Cardiac muscle cell (in vitro differentiated cells and primary cell): ENCODE measurements at regions not wholly inside any gene's neighbourhood (a gene's known extent, or its start where the extent isn't known, plus 50 kb on each side); places are given as distances from the start of the nearest gene placed in this dataset.
"Not testable (repeated sequence)": the region's sequence is repeated elsewhere in the genome, so short reads cannot be mapped to it uniquely, and the experiment has no call there.

ENCODE experiments used
- DNase-seq, 2 donors: peaks; one replicate each; pipeline versions ENCODE4 v3.0.0 to v3.0.0-alpha.2; 2010 to 2017; ENCODE audit warnings: low read depth in 1 of 2, low spot score in 1 of 2
- H3K27ac ChIP-seq: fragments of 200-600 bp; sonication (generic); 2 replicates; pipeline ENCODE4 v1.5.1; 2016
- H3K27me3 ChIP-seq: fragments of 200-600 bp; sonication (generic); 2 replicates; pipeline ENCODE4 v1.6.0; 2016; ENCODE audit warnings: control low read depth
- H3K36me3 ChIP-seq: fragments of 200-600 bp; sonication (generic); 2 replicates; pipeline ENCODE4 v1.5.1; 2016; ENCODE audit warnings: control low read depth
- H3K4me1 ChIP-seq: fragments of 200-600 bp; sonication (generic); 2 replicates; pipeline ENCODE4 v1.8.1; 2017; ENCODE audit warnings: low read depth, mild to moderate bottlenecking, mixed run types
- H3K4me3 ChIP-seq: fragments of 200-600 bp; sonication (generic); 2 replicates; pipeline ENCODE4 v1.5.1; 2016; ENCODE audit warnings: mild to moderate bottlenecking
- H3K9me3 ChIP-seq: fragments of 200-600 bp; sonication (generic); 2 replicates; pipeline ENCODE4 v1.5.1; 2017; ENCODE audit warnings: low read depth, mild to moderate bottlenecking, control low read depth

GRCh38 chr4:4021161-4021560 is 205.6 kb downstream of the OTOP1 start:
- not testable (repeated sequence) for DNase-seq, H3K9me3 ChIP-seq, H3K27me3 ChIP-seq, H3K4me3 ChIP-seq, H3K27ac ChIP-seq, H3K36me3 ChIP-seq, H3K4me1 ChIP-seq

GRCh38 chr4:4026708-4027107 is 200.0 kb downstream of the OTOP1 start:
- H3K27me3 ChIP-seq, H3K36me3 ChIP-seq, H3K4me1 ChIP-seq, H3K9me3 ChIP-seq, H3K4me3 ChIP-seq, H3K27ac ChIP-seq: not testable (repeated sequence)
- DNase-seq: peak in 1 of 2 donors; percentile 66

GRCh38 chr4:4028752-4029151 is 198.0 kb downstream of the OTOP1 start:
- not testable (repeated sequence) for H3K36me3 ChIP-seq, DNase-seq, H3K4me3 ChIP-seq, H3K27ac ChIP-seq, H3K27me3 ChIP-seq, H3K4me1 ChIP-seq, H3K9me3 ChIP-seq

- H3K27ac ChIP-seq, H3K36me3 ChIP-seq, DNase-seq, H3K27me3 ChIP-seq, H3K4me1 ChIP-seq, H3K4me3 ChIP-seq, H3K9me3 ChIP-seq: not testable (repeated sequence)
Measured at GRCh38 chr4:4030509-4030908, 196.2 kb downstream of the OTOP1 start.

- not testable (repeated sequence) for DNase-seq, H3K9me3 ChIP-seq
Measured at GRCh38 chr4:4031446-4032135, 195.1 kb downstream of the OTOP1 start.

GRCh38 chr4:4032364-4032763 is 194.4 kb downstream of the OTOP1 start:
- not testable (repeated sequence) for H3K36me3 ChIP-seq, H3K27me3 ChIP-seq, H3K4me1 ChIP-seq, H3K27ac ChIP-seq, H3K4me3 ChIP-seq, H3K9me3 ChIP-seq
- DNase-seq: peak in 1 of 2 donors; percentile 18

More at GRCh38 chr4:4031446-4032135, 195.1 kb downstream of the OTOP1 start:
- not testable (repeated sequence) for H3K27ac ChIP-seq, H3K4me3 ChIP-seq, H3K4me1 ChIP-seq, H3K36me3 ChIP-seq, H3K27me3 ChIP-seq

GRCh38 chr4:4032801-4033605 is 193.7 kb downstream of the OTOP1 start:
- not testable (repeated sequence) for H3K4me1 ChIP-seq, H3K4me3 ChIP-seq, H3K27ac ChIP-seq, H3K36me3 ChIP-seq, H3K9me3 ChIP-seq, H3K27me3 ChIP-seq
- DNase-seq: peak in 1 of 2 donors; percentile 2

- not testable (repeated sequence) for H3K9me3 ChIP-seq, DNase-seq, H3K27me3 ChIP-seq, H3K4me3 ChIP-seq, H3K4me1 ChIP-seq, H3K36me3 ChIP-seq, H3K27ac ChIP-seq
Measured at GRCh38 chr4:4037399-4038138, 189.2 kb downstream of the OTOP1 start.

- not testable (repeated sequence) for H3K36me3 ChIP-seq, H3K4me3 ChIP-seq, H3K27ac ChIP-seq, H3K4me1 ChIP-seq, H3K27me3 ChIP-seq, H3K9me3 ChIP-seq
- peak in 1 of 2 donors; percentile 8 for DNase-seq
Measured at GRCh38 chr4:4045823-4046222, 180.9 kb downstream of the OTOP1 start.

GRCh38 chr4:4046686-4047085 is 180.0 kb downstream of the OTOP1 start:
- not testable (repeated sequence) for H3K4me1 ChIP-seq, H3K9me3 ChIP-seq, H3K27ac ChIP-seq, H3K4me3 ChIP-seq, H3K36me3 ChIP-seq, DNase-seq, H3K27me3 ChIP-seq

- not testable (repeated sequence) for H3K36me3 ChIP-seq, H3K4me1 ChIP-seq, DNase-seq, H3K4me3 ChIP-seq, H3K9me3 ChIP-seq, H3K27ac ChIP-seq, H3K27me3 ChIP-seq
Measured at GRCh38 chr4:4047202-4047601, 179.5 kb downstream of the OTOP1 start.

GRCh38 chr4:4048227-4048626 is 178.5 kb downstream of the OTOP1 start:
- DNase-seq, H3K27ac ChIP-seq, H3K4me3 ChIP-seq: not testable (repeated sequence)

GRCh38 chr4:4050781-4051180 is 175.9 kb downstream of the OTOP1 start:
- not testable (repeated sequence) for DNase-seq, H3K4me3 ChIP-seq, H3K9me3 ChIP-seq, H3K27ac ChIP-seq, H3K36me3 ChIP-seq, H3K27me3 ChIP-seq, H3K4me1 ChIP-seq

More at GRCh38 chr4:4048227-4048626, 178.5 kb downstream of the OTOP1 start:
- not testable (repeated sequence) for H3K36me3 ChIP-seq, H3K9me3 ChIP-seq, H3K4me1 ChIP-seq, H3K27me3 ChIP-seq

GRCh38 chr4:4052933-4053332 is 173.8 kb downstream of the OTOP1 start:
- not testable (repeated sequence) for H3K4me3 ChIP-seq, H3K9me3 ChIP-seq, H3K4me1 ChIP-seq, H3K27me3 ChIP-seq, H3K27ac ChIP-seq, H3K36me3 ChIP-seq
- peak in 1 of 2 donors; percentile 47 for DNase-seq
